Stimulated activated CD8-positive, alpha-beta memory T cell treated with anti-CD3 and anti-CD28 coated beads, Interleukin-15, amount 100 ng/mL, for 24 hours (primary cell): ENCODE measurements at regions not wholly inside any gene's neighbourhood (a gene's known extent, or its start where the extent isn't known, plus 50 kb on each side); places are given as distances from the start of the nearest gene placed in this dataset.

ENCODE experiments used
- DNase-seq: peaks from one replicate; pipeline ENCODE4 v3.0.0-alpha.2; 2020; ENCODE audit warnings: low read depth

GRCh38 chr1:55622074-55622473 lies 406.9 kb upstream of the USP24 start:
- no peak for DNase-seq

GRCh38 chr1:55618199-55618598 lies 403.0 kb upstream of the USP24 start:
- DNase-seq, result no peak

GRCh38 chr1:55617288-55617982 lies 402.3 kb upstream of the USP24 start:
- DNase-seq, result no peak

GRCh38 chr1:55612988-55613387 lies 397.8 kb upstream of the USP24 start:
- DNase-seq, result no peak

- no peak for DNase-seq
Measured at GRCh38 chr1:55611123-55611522, 396.0 kb upstream of the USP24 start.

- no peak for DNase-seq
Measured at GRCh38 chr1:55610203-55610602, 395.0 kb upstream of the USP24 start.

GRCh38 chr1:55609630-55610029 lies 394.5 kb upstream of the USP24 start:
- no peak for DNase-seq

- no peak for DNase-seq
Measured at GRCh38 chr1:55605155-55605554, 390.0 kb upstream of the USP24 start.

- DNase-seq, result no peak
Measured at GRCh38 chr1:55604749-55605148, 389.6 kb upstream of the USP24 start.

- DNase-seq, result no peak
Measured at GRCh38 chr1:55604179-55604578, 389.0 kb upstream of the USP24 start.

GRCh38 chr1:55600242-55600641 lies 385.1 kb upstream of the USP24 start:
- DNase-seq, result no peak

GRCh38 chr1:55597910-55598309 lies 382.7 kb upstream of the USP24 start:
- no peak for DNase-seq

- DNase-seq, result no peak
Measured at GRCh38 chr1:55594701-55595100, 379.5 kb upstream of the USP24 start.

- DNase-seq, result no peak
Measured at GRCh38 chr1:55593298-55593697, 378.1 kb upstream of the USP24 start.

GRCh38 chr1:55592122-55592521 lies 377.0 kb upstream of the USP24 start:
- no peak for DNase-seq

- DNase-seq, result no peak
Measured at GRCh38 chr1:55589671-55590297, 374.6 kb upstream of the USP24 start.

GRCh38 chr1:55588309-55588708 lies 373.1 kb upstream of the USP24 start:
- no peak for DNase-seq

GRCh38 chr1:55586771-55587170 lies 371.6 kb upstream of the USP24 start:
- DNase-seq, result no peak

GRCh38 chr1:55585402-55585792 lies 370.2 kb upstream of the USP24 start:
- DNase-seq, result no peak

GRCh38 chr1:55584526-55585401 lies 369.6 kb upstream of the USP24 start:
- DNase-seq, result no peak

- no peak for DNase-seq
Measured at GRCh38 chr1:55582084-55582483, 366.9 kb upstream of the USP24 start.

GRCh38 chr1:55580845-55581332 lies 365.7 kb upstream of the USP24 start:
- DNase-seq, result no peak
